Activated T-helper 1 cell treated with anti-CD3 and anti-CD28 coated beads, Interleukin-12 subunit alpha, Interleukin-12 subunit beta, Interleukin-2, Interleukin-4 antibody, amounts not matched to agents 30 ng/mL and 10 ng/mL and 1 ng/mL, durations not matched to agents 14 hours and 24 hours and 36 hours (primary cell): ENCODE measurements at regions not wholly inside any gene's neighbourhood (a gene's known extent, or its start where the extent isn't known, plus 50 kb on each side); places are given as distances from the start of the nearest gene placed in this dataset.

Source experiments
- DNase-seq: peaks from one replicate; pipeline ENCODE4 v3.0.0; 2021; ENCODE audit warnings: low spot score
- H3K27ac Mint-ChIP-seq: one replicate; pipeline ENCODE4 v1.8.0; 2021; ENCODE audit warnings: mild to moderate bottlenecking, mixed read lengths
- H3K27me3 Mint-ChIP-seq: one replicate; pipeline ENCODE4 v1.8.0; 2022; ENCODE audit warnings: mild to moderate bottlenecking, moderate library complexity, mixed read lengths; ENCODE audit not compliant: insufficient read depth
- H3K36me3 Mint-ChIP-seq: one replicate; pipeline ENCODE4 v1.8.0; 2021; ENCODE audit warnings: low read depth, mixed read lengths
- H3K4me1 Mint-ChIP-seq: one replicate; pipeline ENCODE4 v1.8.0; 2021; ENCODE audit warnings: low read depth, mixed read lengths
- H3K4me3 Mint-ChIP-seq: one replicate; pipeline ENCODE4 v1.8.0; 2021; ENCODE audit warnings: mild to moderate bottlenecking, moderate library complexity, mixed read lengths
- H3K9me3 Mint-ChIP-seq: one replicate; pipeline ENCODE4 v1.8.0; 2021; ENCODE audit warnings: mixed read lengths
- intact Hi-C: fragments of 100-400 bp; cut with micrococcal nuclease; formaldehyde crosslinking; loops from one replicate; pipeline ENCODE4 v1.15.1; 2024

DNA sequence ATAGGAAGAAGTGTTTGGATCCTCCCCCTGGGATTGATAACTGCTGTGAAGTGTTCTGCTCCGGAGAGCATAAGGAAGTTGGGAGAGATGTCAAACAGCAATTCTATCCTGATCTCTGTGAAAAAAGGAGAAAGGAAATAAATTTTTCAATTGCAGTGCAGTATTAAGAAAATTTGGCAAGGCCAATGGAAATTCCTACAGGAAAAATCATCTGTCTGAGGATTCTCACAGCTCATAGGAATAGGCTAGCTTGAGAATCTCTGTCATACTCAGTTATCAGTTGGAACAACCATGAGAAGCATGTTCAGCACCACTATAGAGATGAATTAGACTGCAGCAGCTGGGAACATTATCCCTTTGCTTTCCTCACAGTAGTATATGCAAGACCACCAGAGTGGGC lies 1238.9 kb upstream of the MIR17HG start:
- no peak overlapping the region for H3K4me3 Mint-ChIP-seq
- no peak overlapping the region for H3K27ac Mint-ChIP-seq
- intact Hi-C loops = no loop called here
- H3K27me3 Mint-ChIP-seq = no peaks in the 10 kb centered on the region
- H3K4me1 Mint-ChIP-seq = no peaks in the 10 kb centered on the region
- peaks cover 17% of the 10 kb centered on the region for H3K9me3 Mint-ChIP-seq
- no peaks in the 10 kb centered on the region for H3K36me3 Mint-ChIP-seq
- no peak for DNase-seq

DNA sequence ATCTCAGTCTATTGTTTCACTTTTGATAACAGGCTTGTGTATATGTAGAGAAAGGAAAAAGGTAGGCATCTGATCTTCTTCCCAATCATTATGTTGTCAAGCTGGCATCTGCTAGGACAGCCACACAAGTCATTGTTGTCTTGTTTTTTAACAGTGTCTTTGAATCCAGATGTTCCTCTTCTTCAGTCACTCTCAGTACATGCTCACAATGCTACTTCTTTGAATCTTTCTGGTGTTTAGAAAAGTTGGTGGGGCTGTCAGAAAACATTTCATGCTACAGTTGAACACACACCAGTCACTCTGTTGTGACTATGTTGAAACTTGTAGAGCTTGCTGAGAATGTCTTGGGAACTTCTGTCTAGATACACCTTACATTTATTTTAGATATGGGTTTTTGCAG lies 1231.4 kb upstream of the MIR17HG start:
- no peak for DNase-seq
- no peak overlapping the region for H3K4me3 Mint-ChIP-seq
- H3K4me1 Mint-ChIP-seq = no peaks in the 10 kb centered on the region
- H3K36me3 Mint-ChIP-seq = no peaks in the 10 kb centered on the region
- H3K27me3 Mint-ChIP-seq = no peaks in the 10 kb centered on the region
- peaks cover 30% of the 10 kb centered on the region for H3K9me3 Mint-ChIP-seq
- intact Hi-C loops = no loop called here
- no peak overlapping the region for H3K27ac Mint-ChIP-seq

DNA sequence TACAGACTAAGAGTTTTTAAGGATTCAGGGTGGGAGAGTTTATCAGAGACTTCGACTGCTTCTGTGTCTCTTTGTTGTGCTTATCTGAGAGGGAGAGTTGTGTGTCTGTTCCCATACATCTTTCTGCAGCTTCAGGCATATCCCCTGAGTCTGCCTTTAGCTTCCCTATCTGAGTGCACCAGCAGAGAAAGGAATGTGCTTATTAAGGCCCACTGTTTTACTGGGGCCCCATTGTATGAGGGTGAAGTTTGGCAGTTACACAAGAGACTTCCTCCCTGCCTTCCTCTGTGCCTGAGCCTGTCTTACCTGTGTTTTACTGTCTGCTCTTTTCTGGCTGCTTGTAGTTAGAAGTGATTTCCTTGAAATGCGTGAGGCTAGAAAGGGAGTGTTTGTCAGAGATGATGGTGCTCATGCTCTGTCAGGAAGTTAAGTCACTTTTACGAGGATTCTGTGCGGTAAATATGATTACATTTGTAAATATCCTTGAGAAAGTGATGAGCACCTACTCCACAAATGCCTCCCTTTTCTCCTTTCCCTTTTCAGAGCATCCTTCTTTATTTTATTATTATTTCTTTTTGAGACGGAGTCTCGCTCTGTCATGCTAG lies 1228.9 kb upstream of the MIR17HG start:
- H3K4me1 Mint-ChIP-seq = no peaks in the 10 kb centered on the region
- no peak for DNase-seq
- H3K27ac Mint-ChIP-seq = no peak overlapping the region
- no peak overlapping the region for H3K4me3 Mint-ChIP-seq
- intact Hi-C loops = no loop called here
- no peaks in the 10 kb centered on the region for H3K27me3 Mint-ChIP-seq
- peaks cover 21% of the 10 kb centered on the region for H3K9me3 Mint-ChIP-seq
- H3K36me3 Mint-ChIP-seq = no peaks in the 10 kb centered on the region

DNA sequence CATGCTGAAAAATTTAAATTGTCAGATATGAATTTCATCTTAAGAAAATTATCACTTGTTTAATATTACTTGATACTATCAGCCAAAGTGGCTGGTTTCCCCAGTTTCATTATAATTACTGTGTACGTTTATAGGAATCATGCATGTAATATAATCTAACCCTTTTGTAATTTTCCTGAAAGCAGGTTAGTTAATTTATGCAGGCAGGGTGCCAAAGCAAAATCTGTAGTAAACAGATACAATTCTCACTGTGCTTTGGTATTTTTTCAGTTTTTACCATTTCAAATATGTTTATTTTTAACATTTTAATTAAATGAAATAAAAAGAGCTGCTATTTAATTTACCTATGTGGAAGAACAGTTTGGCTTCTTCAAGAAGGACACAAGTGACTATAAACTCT lies 1227.5 kb upstream of the MIR17HG start:
- intact Hi-C loops = no loop called here
- no peaks in the 10 kb centered on the region for H3K36me3 Mint-ChIP-seq
- no peak overlapping the region for H3K27ac Mint-ChIP-seq
- H3K27me3 Mint-ChIP-seq = no peaks in the 10 kb centered on the region
- no peak for DNase-seq
- peaks cover 19% of the 10 kb centered on the region for H3K9me3 Mint-ChIP-seq
- no peaks in the 10 kb centered on the region for H3K4me1 Mint-ChIP-seq
- H3K4me3 Mint-ChIP-seq = no peak overlapping the region

DNA sequence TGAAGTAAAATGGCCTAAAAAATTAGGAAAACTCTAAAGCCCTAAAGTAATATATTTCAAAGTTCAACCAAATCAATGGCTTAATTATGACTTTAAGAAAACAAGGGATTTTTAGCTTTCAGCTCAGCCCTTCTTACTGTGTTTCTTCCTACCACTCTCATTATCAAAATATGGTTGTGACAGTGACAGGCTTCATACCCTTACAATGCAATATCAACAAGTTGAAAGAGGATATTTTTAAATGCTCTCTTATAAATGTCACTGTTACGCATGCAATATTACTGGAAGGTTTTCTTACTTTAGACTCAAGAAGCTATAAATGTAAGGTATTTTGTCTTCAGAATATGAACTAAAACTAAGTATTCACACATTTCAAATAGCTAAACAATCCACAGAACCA lies 1225.7 kb upstream of the MIR17HG start:
- DNase-seq = no peak
- Mint-ChIP-seq H3K27me3 (no peaks in the 10 kb centered on the region), H3K27ac (no peak overlapping the region), H3K4me1 (no peaks in the 10 kb centered on the region), H3K9me3 (peaks cover 13% of the 10 kb centered on the region), H3K36me3 (no peaks in the 10 kb centered on the region), H3K4me3 (no peak overlapping the region)
- intact Hi-C loops = no loop called here

DNA sequence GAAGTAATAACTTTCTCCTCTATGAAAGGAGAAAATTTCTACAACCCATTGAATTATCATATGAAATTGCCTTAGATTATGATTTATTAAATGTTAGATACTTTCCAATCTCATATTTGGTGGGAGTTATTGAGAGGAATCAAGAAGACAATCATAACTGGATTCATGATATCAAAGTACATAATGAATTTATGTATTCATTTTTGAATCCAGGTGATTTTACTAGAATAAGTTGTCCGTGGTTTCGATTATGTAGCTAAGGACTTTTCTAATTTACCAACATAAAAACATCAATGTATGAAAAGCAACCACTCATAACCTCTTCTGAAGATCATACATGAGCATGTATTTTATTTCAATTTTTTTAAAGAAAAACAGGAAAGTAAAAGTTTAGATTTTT lies 1225.0 kb upstream of the MIR17HG start:
- Mint-ChIP-seq H3K27me3 (no peaks in the 10 kb centered on the region), H3K9me3 (peaks cover 16% of the 10 kb centered on the region), H3K27ac (no peak overlapping the region), H3K4me1 (no peaks in the 10 kb centered on the region), H3K36me3 (no peaks in the 10 kb centered on the region), H3K4me3 (no peak overlapping the region)
- DNase-seq = no peak
- intact Hi-C loops = no loop called here

DNA sequence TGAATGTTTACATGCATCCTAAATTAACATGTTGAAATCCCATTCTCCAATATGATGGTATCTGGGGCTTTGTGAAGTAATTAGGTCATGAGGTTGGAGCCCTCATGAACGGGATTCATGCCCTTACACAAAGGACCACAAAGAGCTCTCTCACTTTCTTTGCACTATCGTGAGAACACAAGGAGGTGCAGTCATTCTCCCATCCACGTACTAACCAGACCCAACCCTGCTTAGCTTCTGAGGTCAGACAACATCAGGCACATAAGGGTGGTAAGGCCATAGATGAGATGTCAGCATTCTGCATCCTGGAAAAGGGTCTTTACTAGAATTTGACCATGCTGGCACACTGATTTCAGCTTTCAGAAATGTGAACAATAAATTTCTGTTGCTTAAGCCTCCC lies 1211.9 kb upstream of the MIR17HG start:
- Mint-ChIP-seq H3K36me3 (no peaks in the 10 kb centered on the region), H3K4me3 (no peak overlapping the region), H3K27ac (no peak overlapping the region), H3K27me3 (no peaks in the 10 kb centered on the region), H3K4me1 (no peaks in the 10 kb centered on the region), H3K9me3 (peaks cover 16% of the 10 kb centered on the region)
- intact Hi-C loops = no loop called here
- no peak for DNase-seq

DNA sequence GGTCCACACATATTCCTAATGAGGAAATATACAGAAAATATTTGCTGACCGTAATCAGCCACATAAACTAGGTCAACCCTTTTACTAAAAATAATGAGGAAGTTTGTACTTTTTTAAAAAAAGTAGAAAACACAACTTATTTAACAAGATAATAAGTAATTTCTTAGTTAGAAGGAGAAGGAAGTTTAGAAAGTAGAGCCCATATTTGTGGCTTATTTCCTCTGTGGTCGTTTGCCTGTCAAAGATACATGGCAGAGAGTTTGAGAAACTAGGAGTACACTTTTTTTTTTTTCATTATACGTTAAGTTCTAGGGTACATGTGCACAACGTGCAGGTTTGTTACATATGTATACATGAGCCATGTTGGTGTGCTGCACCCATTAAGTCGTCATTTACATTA lies 1205.2 kb upstream of the MIR17HG start:
- Mint-ChIP-seq H3K27me3 (no peaks in the 10 kb centered on the region), H3K4me3 (no peak overlapping the region), H3K27ac (no peak overlapping the region), H3K9me3 (peaks cover 8% of the 10 kb centered on the region), H3K4me1 (no peaks in the 10 kb centered on the region), H3K36me3 (no peaks in the 10 kb centered on the region)
- intact Hi-C loops = no loop called here
- DNase-seq = no peak

DNA sequence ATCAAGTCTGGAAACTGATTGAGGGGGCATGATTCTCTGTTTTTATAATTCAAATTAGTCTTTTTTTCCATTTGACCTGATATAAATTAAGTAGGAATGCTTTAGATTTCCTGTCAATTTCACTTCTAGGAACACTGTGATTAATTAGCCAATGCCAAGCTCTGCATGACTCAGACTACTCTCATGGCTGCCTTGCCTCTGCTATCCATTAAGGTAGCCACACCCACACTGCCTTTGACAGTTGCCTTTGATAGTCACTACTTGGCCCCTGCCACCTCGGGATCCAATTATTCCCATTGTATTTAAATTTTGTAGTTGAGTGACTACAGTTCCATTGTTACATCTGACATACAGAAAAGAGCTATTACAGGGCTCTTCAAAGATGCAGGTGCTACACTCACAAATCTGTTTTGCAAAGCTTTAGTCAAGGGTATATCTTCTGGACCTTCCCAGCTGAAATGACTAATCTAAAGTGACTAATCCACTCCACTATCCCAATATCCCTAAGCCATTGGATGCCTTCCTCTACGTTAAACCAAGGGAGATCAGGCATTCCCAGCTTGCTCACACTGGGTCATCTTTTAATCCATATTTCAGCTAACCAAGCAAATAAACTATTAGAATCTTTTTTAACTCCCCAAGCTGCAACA lies 1193.1 kb upstream of the MIR17HG start:
- intact Hi-C loops = no loop called here
- DNase-seq = no peak
- H3K27ac Mint-ChIP-seq = no peak overlapping the region
- peaks cover 3% of the 10 kb centered on the region for H3K9me3 Mint-ChIP-seq
- no peaks in the 10 kb centered on the region for H3K4me1 Mint-ChIP-seq
- no peaks in the 10 kb centered on the region for H3K36me3 Mint-ChIP-seq
- no peak overlapping the region for H3K4me3 Mint-ChIP-seq
- no peaks in the 10 kb centered on the region for H3K27me3 Mint-ChIP-seq

DNA sequence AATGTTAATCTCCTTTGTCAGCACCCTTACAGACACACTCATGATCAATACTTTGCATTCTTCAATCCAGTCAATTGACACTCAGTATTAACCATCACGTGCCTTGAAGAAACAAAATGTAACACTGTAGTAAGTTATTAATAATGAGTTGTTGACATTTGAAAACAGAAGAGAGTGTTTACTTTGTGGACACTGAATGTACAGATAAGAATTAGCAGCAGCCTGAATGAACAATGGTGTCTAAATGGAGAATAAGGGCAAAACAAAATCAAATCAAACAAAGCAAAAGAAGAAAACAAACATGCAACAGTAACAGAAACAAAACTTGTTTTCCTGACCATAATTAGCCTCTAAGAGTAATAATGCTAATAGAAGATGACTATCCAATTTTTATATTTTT lies 1191.1 kb upstream of the MIR17HG start:
- intact Hi-C loops = no loop called here
- DNase-seq = no peak
- H3K4me3 Mint-ChIP-seq = no peak overlapping the region
- peaks cover 12% of the 10 kb centered on the region for H3K9me3 Mint-ChIP-seq
- H3K36me3 Mint-ChIP-seq = no peaks in the 10 kb centered on the region
- no peaks in the 10 kb centered on the region for H3K4me1 Mint-ChIP-seq
- H3K27me3 Mint-ChIP-seq = no peaks in the 10 kb centered on the region
- no peak overlapping the region for H3K27ac Mint-ChIP-seq

DNA sequence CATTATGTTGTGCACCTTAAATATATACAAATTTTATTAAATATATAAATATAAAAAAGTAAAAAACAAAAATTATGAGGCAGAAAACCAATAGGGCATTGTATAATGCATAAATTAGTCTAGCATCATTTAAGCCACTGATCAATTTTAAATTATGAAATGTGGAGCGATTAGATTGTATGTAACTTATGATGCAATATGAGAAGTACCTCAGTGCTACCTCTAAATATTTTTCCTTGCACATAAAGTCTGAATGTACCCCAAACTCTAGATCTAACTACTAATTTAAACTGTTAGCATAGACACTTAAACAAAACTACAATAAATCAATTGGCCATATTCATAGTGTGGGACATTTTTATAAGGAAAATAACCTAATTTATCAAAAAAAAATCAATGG lies 1178.5 kb upstream of the MIR17HG start:
- no peak for DNase-seq
- Mint-ChIP-seq H3K27me3 (no peaks in the 10 kb centered on the region), H3K9me3 (peaks cover 13% of the 10 kb centered on the region), H3K4me3 (no peak overlapping the region), H3K36me3 (no peaks in the 10 kb centered on the region), H3K27ac (no peak overlapping the region), H3K4me1 (no peaks in the 10 kb centered on the region)
- intact Hi-C loops = no loop called here

DNA sequence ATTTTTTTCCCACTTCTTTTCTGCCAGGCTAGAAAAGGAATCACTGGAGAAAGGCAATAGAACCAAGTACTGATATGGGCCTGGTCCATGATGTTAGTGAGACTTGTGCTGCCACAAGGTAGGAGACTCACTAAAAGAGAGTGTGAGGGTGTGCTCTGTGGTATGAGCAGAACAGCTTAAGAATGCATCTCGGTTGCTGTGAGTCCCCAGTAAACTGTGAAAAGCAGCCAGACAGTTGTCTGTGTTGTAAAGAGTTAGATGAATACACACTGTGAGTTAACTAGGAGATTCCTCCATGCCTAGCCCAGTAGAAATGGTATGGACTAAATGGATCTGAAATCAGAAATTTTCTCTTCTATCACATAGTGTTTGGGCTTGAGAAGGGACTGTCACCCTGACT lies 1177.3 kb upstream of the MIR17HG start:
- H3K9me3 Mint-ChIP-seq = peaks cover 9% of the 10 kb centered on the region
- no peaks in the 10 kb centered on the region for H3K36me3 Mint-ChIP-seq
- no peaks in the 10 kb centered on the region for H3K4me1 Mint-ChIP-seq
- no peaks in the 10 kb centered on the region for H3K27me3 Mint-ChIP-seq
- intact Hi-C loops = no loop called here
- no peak overlapping the region for H3K27ac Mint-ChIP-seq
- no peak for DNase-seq
- no peak overlapping the region for H3K4me3 Mint-ChIP-seq

DNA sequence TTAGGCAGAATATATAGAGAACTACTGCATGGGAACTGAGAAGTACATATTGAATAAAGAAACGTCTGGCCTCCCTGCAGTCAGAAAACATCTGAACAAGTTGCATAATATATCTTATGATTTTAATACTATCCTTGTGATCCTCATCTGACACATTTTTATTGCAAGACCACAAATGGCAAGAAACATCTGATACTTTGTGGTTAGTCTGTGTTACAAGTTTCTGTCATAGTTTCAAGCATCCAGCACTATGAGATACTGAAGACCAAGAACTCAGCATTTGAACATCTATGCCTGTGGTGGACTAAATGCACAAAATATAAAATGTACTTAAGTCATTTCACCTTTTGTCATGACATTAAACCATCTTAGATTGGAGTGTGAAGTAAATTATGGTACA lies 1175.8 kb upstream of the MIR17HG start:
- no peak for DNase-seq
- Mint-ChIP-seq H3K4me1 (no peaks in the 10 kb centered on the region), H3K9me3 (peaks cover 3% of the 10 kb centered on the region), H3K4me3 (no peak overlapping the region), H3K27me3 (no peaks in the 10 kb centered on the region), H3K36me3 (no peaks in the 10 kb centered on the region), H3K27ac (no peak overlapping the region)
- intact Hi-C loops = no loop called here

DNA sequence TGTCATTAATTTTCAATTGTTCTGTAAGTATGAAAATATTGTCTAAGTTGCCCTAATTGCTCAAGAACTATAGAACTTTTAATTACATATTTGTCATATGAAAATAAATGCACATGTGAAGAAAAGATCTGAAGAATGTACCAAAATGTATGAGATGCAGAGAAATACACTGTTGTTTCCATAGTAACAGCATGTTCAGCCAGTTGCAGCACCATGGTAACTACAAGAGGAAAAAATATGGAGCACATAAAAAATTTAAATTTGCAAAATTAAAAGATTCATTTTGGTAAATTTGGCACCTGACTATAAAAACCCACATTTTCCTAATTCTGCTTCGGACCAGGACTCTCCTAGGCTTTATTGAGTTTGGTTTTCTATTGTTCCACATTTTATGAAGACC lies 1170.0 kb upstream of the MIR17HG start:
- Mint-ChIP-seq H3K27me3 (no peaks in the 10 kb centered on the region), H3K4me3 (no peak overlapping the region), H3K4me1 (no peaks in the 10 kb centered on the region), H3K9me3 (no peaks in the 10 kb centered on the region), H3K27ac (no peak overlapping the region), H3K36me3 (no peaks in the 10 kb centered on the region)
- no peak for DNase-seq
- intact Hi-C loops = no loop called here
